Naive B cell (primary cell): ENCODE measurements at regions not wholly inside any gene's neighbourhood (a gene's known extent, or its start where the extent isn't known, plus 50 kb on each side); places are given as distances from the start of the nearest gene placed in this dataset.

Source experiments
- ATAC-seq, 2 donors: fragments of 150-1000 bp; cut with Tn5 transposase; 2 replicates each; pipeline ENCODE4 v1.10.0; 2021; ENCODE audit warnings: low read depth in 2 of 2, mild to moderate bottlenecking in 2 of 2, moderate library complexity in 2 of 2
- DNase-seq: peaks from one replicate; pipeline ENCODE4 v3.0.0; 2022
- H3K27ac Mint-ChIP-seq, 6 donors: one replicate each; pipeline ENCODE4 v1.8.0; 2020 to 2022; ENCODE audit warnings: mild to moderate bottlenecking in 6 of 6, mixed read lengths in 6 of 6, moderate library complexity in 5 of 6, inconsistent platforms in 2 of 6
- H3K27me3 Mint-ChIP-seq, 3 donors: one replicate each; pipeline ENCODE4 v1.8.0; 2021 to 2022; ENCODE audit warnings: mixed read lengths in 3 of 3, mild to moderate bottlenecking in 1 of 3
- H3K36me3 Mint-ChIP-seq, 2 donors: one replicate each; pipeline ENCODE4 v1.8.0; 2020 to 2022; ENCODE audit warnings: mixed read lengths in 2 of 2, inconsistent platforms in 1 of 2, mild to moderate bottlenecking in 1 of 2
- H3K4me1 Mint-ChIP-seq, 3 donors: one replicate each; pipeline ENCODE4 v1.8.0; 2020 to 2022; ENCODE audit warnings: mixed read lengths in 3 of 3, inconsistent platforms in 1 of 3, mild to moderate bottlenecking in 1 of 3, moderate library complexity in 1 of 3
- H3K4me3 Mint-ChIP-seq, 8 donors: one replicate each; pipeline ENCODE4 v1.8.0; 2020 to 2022; ENCODE audit warnings: mild to moderate bottlenecking in 8 of 8, mixed read lengths in 8 of 8, moderate library complexity in 8 of 8, inconsistent platforms in 2 of 8
- H3K9me3 Mint-ChIP-seq, 7 donors: one replicate each; pipeline ENCODE4 v1.8.0; 2020 to 2022; ENCODE audit warnings: mixed read lengths in 7 of 7, mild to moderate bottlenecking in 5 of 7, inconsistent platforms in 2 of 7, moderate library complexity in 1 of 7

DNA sequence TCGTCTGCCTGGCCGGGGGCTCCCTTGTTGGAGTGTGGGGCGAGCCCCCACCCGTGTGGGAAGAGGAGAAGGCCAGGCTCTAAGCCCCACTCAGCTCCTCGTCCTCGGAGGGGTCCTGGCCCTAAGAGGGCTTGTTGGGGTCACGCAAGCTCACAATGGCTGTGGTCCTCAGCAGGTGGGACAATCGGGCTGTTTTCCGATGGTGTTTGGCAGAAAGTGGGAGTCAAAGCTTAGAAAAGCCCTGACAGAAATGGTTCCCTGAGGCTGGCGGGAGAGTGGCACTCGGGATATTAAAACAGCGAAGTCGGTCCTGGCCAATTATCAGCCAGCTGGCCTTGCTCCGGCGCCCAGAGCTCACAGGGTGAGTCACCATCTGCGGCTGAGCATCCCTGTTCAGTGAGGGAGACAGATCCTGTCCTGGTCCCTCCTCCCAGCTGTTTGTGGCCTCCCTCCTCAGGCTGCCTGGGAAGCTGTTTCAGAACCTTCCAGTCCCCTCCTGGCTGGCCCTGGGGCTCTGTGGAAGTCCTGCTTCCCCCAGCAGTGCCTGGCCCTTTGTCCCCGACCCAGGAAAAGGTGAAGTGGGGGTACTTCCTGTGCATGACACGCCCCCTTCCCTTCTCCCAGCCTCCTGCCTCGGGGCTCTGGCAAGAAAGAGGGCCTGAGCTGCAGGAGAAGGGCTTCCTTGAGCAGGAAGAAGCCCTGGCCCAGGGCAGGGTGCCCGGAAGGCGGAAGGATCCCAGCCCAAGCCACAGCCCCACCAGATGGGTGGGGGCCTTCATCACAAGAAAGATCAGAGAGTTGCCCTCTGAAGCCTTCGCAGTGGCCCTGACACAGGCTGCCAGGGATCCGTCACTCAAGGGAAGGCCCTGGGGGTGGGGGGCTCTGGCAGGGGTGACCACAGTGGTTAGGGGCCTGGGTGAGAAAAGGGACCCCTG, 53.6 kb upstream of the BHLHE23 start:
- no peak overlapping the region for H3K27ac Mint-ChIP-seq
- no peaks in the 10 kb centered on the region for H3K36me3 Mint-ChIP-seq
- no peaks in the 10 kb centered on the region for H3K4me1 Mint-ChIP-seq
- H3K4me3 Mint-ChIP-seq = no peak overlapping the region
- H3K27me3 Mint-ChIP-seq = peaks cover 14 to 37% (median 15%) of the 10 kb centered on the region in 3 donors
- ATAC-seq (no peak), DNase-seq (no peak)
- no peaks in the 10 kb centered on the region for H3K9me3 Mint-ChIP-seq

DNA sequence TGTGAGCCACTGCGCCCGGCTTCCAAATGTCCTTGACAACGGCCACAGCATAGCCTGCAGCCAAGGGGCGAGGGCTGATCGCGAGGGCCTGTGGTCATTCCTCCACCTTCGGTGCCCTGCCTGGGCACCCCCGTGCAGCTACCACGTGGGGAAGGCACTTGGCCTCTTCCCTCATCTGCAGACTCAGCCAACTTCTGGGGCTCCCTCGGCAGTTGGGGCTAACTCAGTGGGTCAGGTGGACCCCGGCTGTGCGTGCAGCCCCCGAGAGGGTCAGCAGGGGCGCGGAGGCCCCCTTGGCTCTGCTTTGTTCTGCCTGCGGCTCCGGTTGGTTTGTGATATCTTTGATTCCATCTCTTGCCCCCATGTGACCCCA, 52.9 kb upstream of the BHLHE23 start:
- Mint-ChIP-seq H3K4me3 (no peak overlapping the region), H3K27me3 (peaks cover 14 to 37% (median 15%) of the 10 kb centered on the region in 3 donors), H3K27ac (no peak overlapping the region), H3K9me3 (no peaks in the 10 kb centered on the region), H3K4me1 (no peaks in the 10 kb centered on the region), H3K36me3 (no peaks in the 10 kb centered on the region)
- DNase-seq (no peak), ATAC-seq (no peak)

DNA sequence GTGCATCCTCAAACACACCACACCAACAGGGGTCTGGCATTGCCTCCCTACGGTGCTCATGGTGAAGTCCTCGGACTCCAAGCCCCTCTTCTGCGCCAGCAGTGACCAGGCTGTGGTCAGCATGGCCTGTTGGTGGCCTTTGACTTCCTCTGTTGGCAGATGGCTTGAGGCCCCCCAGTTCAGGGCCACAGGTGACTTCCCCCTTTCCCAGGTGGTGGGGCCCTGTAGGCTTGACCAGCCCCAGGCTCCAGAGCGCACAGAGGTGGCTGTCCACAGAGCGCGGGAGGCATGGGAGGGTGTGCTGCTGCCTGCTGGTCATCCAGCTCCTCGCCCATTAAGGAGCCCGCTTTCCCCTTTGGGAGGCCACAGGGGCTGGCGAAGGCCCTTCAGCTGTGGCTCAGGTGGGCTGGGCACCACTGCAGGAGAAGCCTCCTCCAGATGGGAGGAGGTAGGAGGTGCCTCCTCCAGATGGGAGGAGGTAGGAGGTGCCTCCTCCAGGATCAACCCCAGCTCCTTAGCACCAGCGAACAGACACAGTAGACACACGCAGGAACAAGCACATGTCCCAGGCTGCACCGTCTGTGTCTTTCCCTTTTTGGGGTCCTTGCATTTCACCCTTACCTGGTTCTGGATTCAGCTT, 52.1 kb upstream of the BHLHE23 start:
- no peaks in the 10 kb centered on the region for H3K36me3 Mint-ChIP-seq
- H3K27me3 Mint-ChIP-seq = peaks cover 17 to 33% (median 23%) of the 10 kb centered on the region in 3 donors
- ATAC-seq (no peak), DNase-seq (no peak)
- H3K4me3 Mint-ChIP-seq = no peak overlapping the region
- H3K27ac Mint-ChIP-seq = no peak overlapping the region
- H3K9me3 Mint-ChIP-seq = no peaks in the 10 kb centered on the region
- no peaks in the 10 kb centered on the region for H3K4me1 Mint-ChIP-seq

DNA sequence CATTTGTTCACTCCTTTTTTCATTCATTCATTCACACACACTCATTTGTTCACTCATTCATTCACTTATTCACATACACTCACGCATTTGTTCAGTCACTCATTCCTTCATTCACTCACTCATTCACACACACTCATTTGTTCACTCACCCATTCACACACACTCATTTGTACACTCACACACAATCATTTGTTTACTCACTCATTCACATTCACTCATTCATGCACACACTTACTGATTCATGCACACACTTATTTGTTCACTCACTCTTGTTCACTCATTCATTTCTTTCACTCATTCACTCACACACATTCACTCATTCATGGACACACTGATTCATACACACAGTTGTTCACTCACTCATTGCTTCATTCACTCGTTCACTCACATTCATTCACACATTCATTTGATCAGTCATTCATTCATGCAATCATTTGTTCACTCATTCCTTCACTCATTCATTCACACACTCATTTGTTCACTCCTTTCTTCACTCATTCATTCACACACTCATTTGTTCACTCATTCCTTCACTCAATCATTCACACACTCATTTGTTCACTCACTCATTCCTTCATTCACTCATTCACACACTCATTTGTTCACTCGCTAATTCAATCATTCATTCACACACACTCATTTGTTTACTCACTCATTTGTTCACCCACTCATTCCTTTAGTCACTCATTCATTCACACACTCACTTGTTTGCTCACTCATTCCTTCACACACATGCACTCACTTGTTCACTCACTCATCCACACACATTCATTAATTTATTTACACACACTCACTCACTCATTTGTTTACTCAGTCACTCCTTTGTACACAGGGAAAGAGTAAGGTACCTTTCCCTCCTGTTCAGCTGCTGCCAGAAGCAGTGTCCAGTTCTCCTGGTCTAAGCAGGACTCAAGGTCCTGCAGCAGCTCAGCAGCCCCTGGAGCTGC, 50.7 kb upstream of the BHLHE23 start:
- Mint-ChIP-seq H3K4me3 (no peak overlapping the region), H3K4me1 (no peaks in the 10 kb centered on the region), H3K36me3 (no peaks in the 10 kb centered on the region), H3K9me3 (no peaks in the 10 kb centered on the region), H3K27ac (no peak overlapping the region), H3K27me3 (peaks cover 18 to 31% (median 29%) of the 10 kb centered on the region in 3 donors)
- ATAC-seq (no peak), DNase-seq (no peak)

DNA sequence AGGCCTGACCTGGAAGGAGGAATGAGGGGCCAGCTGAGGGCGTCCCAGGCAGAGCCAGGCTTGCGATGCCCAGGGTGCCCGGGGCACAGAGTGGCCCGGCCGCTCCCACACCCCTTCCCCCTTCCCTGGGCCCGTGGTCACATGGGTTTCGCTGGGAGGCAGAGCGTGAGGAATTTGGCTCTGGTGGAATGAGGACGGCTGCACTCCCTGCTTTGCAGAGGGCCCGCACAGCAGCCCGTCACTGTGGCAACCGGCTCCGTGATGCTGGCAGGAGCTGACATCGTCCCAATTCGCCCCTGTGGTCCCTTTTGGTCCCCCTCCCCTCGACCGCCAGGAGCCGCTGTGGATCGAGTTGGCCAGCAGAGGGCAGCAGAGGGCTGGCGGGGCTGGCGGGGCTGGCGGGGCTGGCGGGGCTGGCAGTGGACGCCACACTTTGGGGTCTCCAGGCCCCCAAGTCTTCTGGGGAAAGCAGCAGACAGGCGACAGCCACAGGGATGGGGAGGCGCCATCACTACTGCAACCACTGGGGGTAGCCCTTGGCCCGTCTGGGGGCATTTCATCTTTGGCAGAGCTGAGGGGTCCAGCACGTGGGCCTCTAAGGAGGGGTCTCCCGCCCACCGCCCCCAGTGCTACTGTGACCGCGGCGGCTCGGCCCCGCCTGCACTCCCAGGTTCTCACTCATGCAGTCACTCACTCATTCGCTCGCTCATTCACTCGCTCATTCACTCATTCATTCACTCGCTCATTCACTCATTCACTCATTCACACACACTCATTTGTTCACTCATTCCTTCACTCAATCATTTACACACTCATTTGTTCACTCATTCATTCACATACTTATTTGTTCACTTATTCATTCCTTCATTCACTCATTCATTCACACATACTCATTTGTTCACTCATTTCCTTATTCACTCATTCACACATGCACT, 49.7 kb upstream of the BHLHE23 start:
- DNase-seq = peak; percentile 44
- H3K4me1 Mint-ChIP-seq = no peaks in the 10 kb centered on the region
- no peak overlapping the region for H3K27ac Mint-ChIP-seq
- H3K9me3 Mint-ChIP-seq = no peaks in the 10 kb centered on the region
- H3K27me3 Mint-ChIP-seq = peaks cover 17 to 37% (median 23%) of the 10 kb centered on the region in 3 donors
- peak; percentile 63 to 72 for ATAC-seq
- no peak overlapping the region for H3K4me3 Mint-ChIP-seq
- no peaks in the 10 kb centered on the region for H3K36me3 Mint-ChIP-seq
